Activated CD4-positive, alpha-beta T cell treated with anti-CD3 and anti-CD28 coated beads, Interleukin-10, Interleukin-2, amounts not matched to agents 100 ng/mL and 50 ng/mL, durations not matched to agents 16 hours and 8 hours (primary cell): ENCODE measurements at regions not wholly inside any gene's neighbourhood (a gene's known extent, or its start where the extent isn't known, plus 50 kb on each side); places are given as distances from the start of the nearest gene placed in this dataset.
"Not testable (repeated sequence)": the region's sequence is repeated elsewhere in the genome, so short reads cannot be mapped to it uniquely, and the experiment has no call there.

Source experiments
- DNase-seq: peaks from one replicate; pipeline ENCODE4 v3.0.0-alpha.2; 2020

GRCh38 chr5:120093178-120093577, 370.9 kb upstream of the PRR16 start:
- no peak for DNase-seq

GRCh38 chr5:120096413-120096812, 367.7 kb upstream of the PRR16 start:
- DNase-seq: no peak

- DNase-seq: no peak
These were observed 365.7 kb upstream of the PRR16 start for GRCh38 chr5:120098426-120098825.

- DNase-seq: no peak
These were observed 365.1 kb upstream of the PRR16 start for GRCh38 chr5:120098902-120099535.

GRCh38 chr5:120101771-120102170, 362.3 kb upstream of the PRR16 start:
- DNase-seq: no peak

GRCh38 chr5:120103495-120103894, 360.6 kb upstream of the PRR16 start:
- no peak for DNase-seq

- no peak for DNase-seq
These were observed 357.1 kb upstream of the PRR16 start for GRCh38 chr5:120106912-120107525.

- DNase-seq: no peak
These were observed 355.4 kb upstream of the PRR16 start for GRCh38 chr5:120108586-120109248.

- DNase-seq: no peak
These were observed 341.4 kb upstream of the PRR16 start for GRCh38 chr5:120122703-120123102.

GRCh38 chr5:120124031-120124430, 340.1 kb upstream of the PRR16 start:
- no peak for DNase-seq

- no peak for DNase-seq
These were observed 339.1 kb upstream of the PRR16 start for GRCh38 chr5:120124961-120125360.

- not testable (repeated sequence) for DNase-seq
These were observed 331.8 kb upstream of the PRR16 start for GRCh38 chr5:120132347-120132746.

GRCh38 chr5:120134944-120135343, 329.2 kb upstream of the PRR16 start:
- DNase-seq: no peak

- DNase-seq: no peak
These were observed 326.5 kb upstream of the PRR16 start for GRCh38 chr5:120137582-120137981.

GRCh38 chr5:120139039-120139438, 325.1 kb upstream of the PRR16 start:
- peak; percentile 22 for DNase-seq

- DNase-seq: no peak
These were observed 323.6 kb upstream of the PRR16 start for GRCh38 chr5:120140501-120140900.

GRCh38 chr5:120141076-120141475, 323.0 kb upstream of the PRR16 start:
- no peak for DNase-seq

- DNase-seq: no peak
These were observed 317.3 kb upstream of the PRR16 start for GRCh38 chr5:120146787-120147186.

GRCh38 chr5:120147911-120148310, 316.2 kb upstream of the PRR16 start:
- DNase-seq: not testable (repeated sequence)

- DNase-seq: no peak
These were observed 313.3 kb upstream of the PRR16 start for GRCh38 chr5:120150770-120151169.

GRCh38 chr5:120151181-120151580, 312.9 kb upstream of the PRR16 start:
- no peak for DNase-seq

GRCh38 chr5:120151825-120152224, 312.3 kb upstream of the PRR16 start:
- no peak for DNase-seq

- no peak for DNase-seq
These were observed 311.6 kb upstream of the PRR16 start for GRCh38 chr5:120152472-120152871.

- no peak for DNase-seq
These were observed 311.2 kb upstream of the PRR16 start for GRCh38 chr5:120152931-120153330.
